ENCODE measurements at regions not wholly inside any gene's neighbourhood (a gene's known extent, or its start where the extent isn't known, plus 50 kb on each side); places are given as distances from the start of the nearest gene placed in this dataset.

GRCh38 chr12:97995559-97995958, 519.8 kb upstream of the TMPO start:
- Histone ChIP-seq H3K36me3 (no peaks in the 10 kb centered on the region), H3K4me1 (no peaks in the 10 kb centered on the region), H3K4me3 (no peak overlapping the region), H3K27me3 (ENCODE audit: low read depth) (no peaks in the 10 kb centered on the region), H3K27ac (replicated peaks) (no peak overlapping the region), H3K9me3 (replicated peaks) (peaks cover 20% of the 10 kb centered on the region)
- TF ChIP-seq CTCF (IDR thresholded peaks at IDR 0.05; ENCODE audit: borderline replicate concordance) = no peak
- DNase-seq = no peak
- intact Hi-C loops (cut with micrococcal nuclease) = no loop called here

GRCh38 chr12:98001430-98001829, 514.0 kb upstream of the TMPO start:
- H3K27me3 ChIP-seq (ENCODE audit: low read depth) = no peaks in the 10 kb centered on the region
- intact Hi-C loops (cut with micrococcal nuclease) = no loop called here
- H3K4me1 ChIP-seq = no peaks in the 10 kb centered on the region
- no peak for DNase-seq
- no peak for TF ChIP-seq CTCF (IDR thresholded peaks at IDR 0.05; ENCODE audit: borderline replicate concordance)
- no peaks in the 10 kb centered on the region for H3K9me3 ChIP-seq (replicated peaks)
- no peak overlapping the region for H3K27ac ChIP-seq (replicated peaks)
- no peaks in the 10 kb centered on the region for H3K36me3 ChIP-seq
- no peak overlapping the region for H3K4me3 ChIP-seq

- TF ChIP-seq CTCF (IDR thresholded peaks at IDR 0.05; ENCODE audit: borderline replicate concordance) = peak; percentile 38
- H3K9me3 ChIP-seq (replicated peaks) = no peaks in the 10 kb centered on the region
- no peak overlapping the region for H3K4me3 ChIP-seq
- no peaks in the 10 kb centered on the region for H3K27me3 ChIP-seq (ENCODE audit: low read depth)
- no peak for DNase-seq
- intact Hi-C loops (cut with micrococcal nuclease) = no loop called here
- H3K36me3 ChIP-seq = no peaks in the 10 kb centered on the region
- no peak overlapping the region for H3K27ac ChIP-seq (replicated peaks)
- H3K4me1 ChIP-seq = no peaks in the 10 kb centered on the region
Measured at GRCh38 chr12:98002887-98003493, 512.4 kb upstream of the TMPO start.

- H3K9me3 ChIP-seq (replicated peaks) = no peaks in the 10 kb centered on the region
- DNase-seq = no peak
- no peaks in the 10 kb centered on the region for H3K36me3 ChIP-seq
- no peak overlapping the region for H3K27ac ChIP-seq (replicated peaks)
- intact Hi-C loops (cut with micrococcal nuclease) = no loop called here
- H3K4me1 ChIP-seq = no peaks in the 10 kb centered on the region
- H3K4me3 ChIP-seq = no peak overlapping the region
- no peaks in the 10 kb centered on the region for H3K27me3 ChIP-seq (ENCODE audit: low read depth)
- no peak for TF ChIP-seq CTCF (IDR thresholded peaks at IDR 0.05; ENCODE audit: borderline replicate concordance)
Measured at GRCh38 chr12:98007963-98008362, 507.4 kb upstream of the TMPO start.

GRCh38 chr12:98013560-98013959, 501.8 kb upstream of the TMPO start:
- TF ChIP-seq CTCF (IDR thresholded peaks at IDR 0.05; ENCODE audit: borderline replicate concordance) = no peak
- Histone ChIP-seq H3K27ac (replicated peaks) (no peak overlapping the region), H3K4me3 (no peak overlapping the region), H3K9me3 (replicated peaks) (peaks cover 22% of the 10 kb centered on the region), H3K36me3 (no peaks in the 10 kb centered on the region), H3K4me1 (no peaks in the 10 kb centered on the region), H3K27me3 (ENCODE audit: low read depth) (no peaks in the 10 kb centered on the region)
- intact Hi-C loops (cut with micrococcal nuclease) = no loop called here
- no peak for DNase-seq

Data from left ventricle myocardium inferior (tissue), 1 donor.